ENCODE measurements at regions not wholly inside any gene's neighbourhood (a gene's known extent, or its start where the extent isn't known, plus 50 kb on each side); places are given as distances from the start of the nearest gene placed in this dataset.

GRCh38 chr1:55965981-55966461 lies 613.3 kb downstream of the PLPP3 start:
- Histone ChIP-seq H3K9ac (ENCODE audit: low read depth, low read length, poor library complexity, severe bottlenecking) (no peak overlapping the region), H3K9me2 (replicated peaks; ENCODE audit: low read depth, low read length) (no peaks in the 10 kb centered on the region), H3K4me2 (ENCODE audit: low read depth, low read length, poor library complexity, severe bottlenecking) (no peak overlapping the region), H3K4me1 (ENCODE audit: insufficient read depth, low read length, poor library complexity, severe bottlenecking) (no peaks in the 10 kb centered on the region), H3F3A (ENCODE audit: low read depth) (no peaks in the 10 kb centered on the region), H3K9me3 (ENCODE audit: insufficient read depth, low read depth, low read length) (no peaks in the 10 kb centered on the region), H2AFZ (ENCODE audit: low read length) (no peak overlapping the region), H3K79me2 (ENCODE audit: insufficient read depth, low read length) (no peaks in the 10 kb centered on the region), H3K4me3 (ENCODE audit: low read length, poor library complexity, severe bottlenecking) (no peak overlapping the region), H4K20me1 (ENCODE audit: insufficient read depth, low read length, poor library complexity, severe bottlenecking) (no peaks in the 10 kb centered on the region), H3K36me3 (ENCODE audit: insufficient read depth, low read length) (no peaks in the 10 kb centered on the region), H3K27me3 (ENCODE audit: insufficient read depth, low read length, poor library complexity, severe bottlenecking) (no peaks in the 10 kb centered on the region)
- TF ChIP-seq EZH2phosphoT487 (IDR thresholded peaks at IDR 0.05; ENCODE audit: borderline replicate concordance) (no peak), CTCF (conservative IDR thresholded peaks at IDR 0.05; ENCODE audit: low read length) (no peak)

- Histone ChIP-seq H3K4me1 (ENCODE audit: insufficient read depth, low read length, poor library complexity, severe bottlenecking) (no peaks in the 10 kb centered on the region), H3K36me3 (ENCODE audit: insufficient read depth, low read length) (no peaks in the 10 kb centered on the region), H4K20me1 (ENCODE audit: insufficient read depth, low read length, poor library complexity, severe bottlenecking) (no peaks in the 10 kb centered on the region)
Observed at GRCh38 chr1:55962472-55962871, 616.9 kb downstream of the PLPP3 start.

GRCh38 chr1:55959136-55959548 lies 620.2 kb downstream of the PLPP3 start:
- H3K4me1 ChIP-seq (ENCODE audit: insufficient read depth, low read length, poor library complexity, severe bottlenecking): no peaks in the 10 kb centered on the region
- TF ChIP-seq CTCF (conservative IDR thresholded peaks at IDR 0.05; ENCODE audit: low read length) (no peak), EZH2phosphoT487 (IDR thresholded peaks at IDR 0.05; ENCODE audit: borderline replicate concordance) (no peak)
- no peaks in the 10 kb centered on the region for H4K20me1 ChIP-seq (ENCODE audit: insufficient read depth, low read length, poor library complexity, severe bottlenecking)
- H3K36me3 ChIP-seq (ENCODE audit: insufficient read depth, low read length): no peaks in the 10 kb centered on the region
- no peaks in the 10 kb centered on the region for H3F3A ChIP-seq (ENCODE audit: low read depth)
- H2AFZ ChIP-seq (ENCODE audit: low read length): no peak overlapping the region
- H3K9me2 ChIP-seq (replicated peaks; ENCODE audit: low read depth, low read length): no peaks in the 10 kb centered on the region
- H3K4me3 ChIP-seq (ENCODE audit: low read length, poor library complexity, severe bottlenecking): no peak overlapping the region
- H3K9me3 ChIP-seq (ENCODE audit: insufficient read depth, low read depth, low read length): no peaks in the 10 kb centered on the region
- H3K4me2 ChIP-seq (ENCODE audit: low read depth, low read length, poor library complexity, severe bottlenecking): no peak overlapping the region
- no peak overlapping the region for H3K9ac ChIP-seq (ENCODE audit: low read depth, low read length, poor library complexity, severe bottlenecking)
- H3K79me2 ChIP-seq (ENCODE audit: insufficient read depth, low read length): no peaks in the 10 kb centered on the region
- no peaks in the 10 kb centered on the region for H3K27me3 ChIP-seq (ENCODE audit: insufficient read depth, low read length, poor library complexity, severe bottlenecking)

More at GRCh38 chr1:55962472-55962871, 616.9 kb downstream of the PLPP3 start:
- TF ChIP-seq EZH2phosphoT487 (IDR thresholded peaks at IDR 0.05; ENCODE audit: borderline replicate concordance): no peak
- TF ChIP-seq CTCF (conservative IDR thresholded peaks at IDR 0.05; ENCODE audit: low read length): no peak
- no peaks in the 10 kb centered on the region for H3K27me3 ChIP-seq (ENCODE audit: insufficient read depth, low read length, poor library complexity, severe bottlenecking)
- no peak overlapping the region for H3K4me2 ChIP-seq (ENCODE audit: low read depth, low read length, poor library complexity, severe bottlenecking)
- H3K9ac ChIP-seq (ENCODE audit: low read depth, low read length, poor library complexity, severe bottlenecking): no peak overlapping the region
- H3K9me3 ChIP-seq (ENCODE audit: insufficient read depth, low read depth, low read length): no peaks in the 10 kb centered on the region
- no peak overlapping the region for H3K4me3 ChIP-seq (ENCODE audit: low read length, poor library complexity, severe bottlenecking)
- no peak overlapping the region for H2AFZ ChIP-seq (ENCODE audit: low read length)
- no peaks in the 10 kb centered on the region for H3K79me2 ChIP-seq (ENCODE audit: insufficient read depth, low read length)
- no peaks in the 10 kb centered on the region for H3K9me2 ChIP-seq (replicated peaks; ENCODE audit: low read depth, low read length)
- H3F3A ChIP-seq (ENCODE audit: low read depth): no peaks in the 10 kb centered on the region

All from Loucy (cell line).